WTC11 (cell line): ENCODE measurements at regions not wholly inside any gene's neighbourhood (a gene's known extent, or its start where the extent isn't known, plus 50 kb on each side); places are given as distances from the start of the nearest gene placed in this dataset.

Source experiments
- ATAC-seq: fragments of 200-7000 bp; cut with Tn5 transposase; 2 replicates; pipeline ENCODE4 v1.10.0; 2021; ENCODE audit warnings: mild to moderate bottlenecking, moderate library complexity
- CTCF ChIA-PET: fragments of 300-600 bp; sonication (Branson Sonifier 250); formaldehyde crosslinking; loops from one replicate; lab custom pipeline; 2021; ENCODE audit warnings: antibody characterized with exemption; lab: Charles Lee
- POLR2A ChIA-PET: fragments of 350-600 bp; sonication (Branson Sonifier 250); formaldehyde crosslinking; loops from one replicate; lab custom pipeline; 2021; ENCODE audit warnings: antibody characterized with exemption; lab: Charles Lee
- DNase-seq: peaks from one replicate; pipeline ENCODE4 v3.0.0; 2021; ENCODE audit warnings: low spot score
- H3K27ac Mint-ChIP-seq: 2 replicates; pipeline ENCODE4 v1.8.0; 2021; ENCODE audit warnings: mixed read lengths
- H3K27me3 Mint-ChIP-seq: 2 replicates; pipeline ENCODE4 v1.8.0; 2021; ENCODE audit warnings: low read depth, mild to moderate bottlenecking, moderate library complexity, mixed read lengths
- H3K36me3 Mint-ChIP-seq: 2 replicates; pipeline ENCODE4 v1.8.0; 2021; ENCODE audit warnings: mixed read lengths
- H3K4me1 Mint-ChIP-seq: 2 replicates; pipeline ENCODE4 v1.8.0; 2022; ENCODE audit warnings: mixed read lengths
- H3K4me3 Mint-ChIP-seq: 2 replicates; pipeline ENCODE4 v1.8.0; 2021; ENCODE audit warnings: mild to moderate bottlenecking, moderate library complexity, mixed read lengths
- H3K9me3 Mint-ChIP-seq: 2 replicates; pipeline ENCODE4 v1.8.0; 2021; ENCODE audit warnings: mixed read lengths
- ATF1 ChIP-seq: sonication (generic); formaldehyde crosslinking; IDR thresholded peaks from 2 replicates; pipeline ENCODE4 v1.8.1; 2023; ENCODE audit warnings: mild to moderate bottlenecking, moderate library complexity, missing genetic modification reagents
- FOXK1 ChIP-seq: sonication (generic); formaldehyde crosslinking; IDR thresholded peaks from 2 replicates; pipeline ENCODE4 v1.8.0; 2022; ENCODE audit warnings: mild to moderate bottlenecking, moderate library complexity, missing genetic modification reagents
- GRHL2 ChIP-seq: fragments of 250-450 bp; sonication (Bioruptor Pico); IDR thresholded peaks from 2 replicates; pipeline ENCODE4 v1.8.0; 2022; ENCODE audit warnings: mild to moderate bottlenecking, moderate library complexity; ENCODE audit not compliant: insufficient replicate concordance, severe bottlenecking
- GTF2I ChIP-seq: fragments of 250-450 bp; sonication (Bioruptor Pico); conservative IDR thresholded peaks from 2 replicates; pipeline ENCODE4 v1.4.0; 2021; ENCODE audit warnings: mild to moderate bottlenecking
- HMGA2 ChIP-seq: fragments of 250-450 bp; sonication (Bioruptor Pico); IDR thresholded peaks from 2 replicates; pipeline ENCODE4 v1.4.0; 2021; ENCODE audit warnings: mild to moderate bottlenecking, moderate library complexity
- NFYB ChIP-seq: sonication (generic); formaldehyde crosslinking; conservative IDR thresholded peaks from 2 replicates; pipeline ENCODE4 v1.8.0; 2022; ENCODE audit warnings: low read depth, missing genetic modification reagents
- OVOL2 ChIP-seq: fragments of 250-450 bp; sonication (Bioruptor Pico); IDR thresholded peaks from 2 replicates; pipeline ENCODE4 v1.9.0; 2021; ENCODE audit warnings: mild to moderate bottlenecking, borderline replicate concordance
- RELA ChIP-seq: sonication (generic); formaldehyde crosslinking; IDR thresholded peaks from 2 replicates; pipeline ENCODE4 v1.8.1; 2022; ENCODE audit warnings: missing genetic modification reagents, mild to moderate bottlenecking, borderline replicate concordance
- RORB ChIP-seq: fragments of 250-450 bp; sonication (Bioruptor Pico); IDR thresholded peaks from 2 replicates; pipeline ENCODE4 v1.9.0; 2021; ENCODE audit warnings: mild to moderate bottlenecking
- SMAD3 ChIP-seq: sonication (generic); formaldehyde crosslinking; IDR thresholded peaks from 2 replicates; pipeline ENCODE4 v1.8.0; 2022; ENCODE audit warnings: missing genetic modification reagents, mild to moderate bottlenecking, borderline replicate concordance
- TP53 ChIP-seq: sonication (generic); formaldehyde crosslinking; IDR thresholded peaks from 2 replicates; pipeline ENCODE4 v1.8.1; 2023; ENCODE audit warnings: mild to moderate bottlenecking, missing genetic modification reagents
- ZNF121 ChIP-seq: sonication (generic); formaldehyde crosslinking; IDR thresholded peaks from 2 replicates; pipeline ENCODE4 v1.8.0; 2023; ENCODE audit warnings: missing genetic modification reagents
- TF ChIP-seq, protein P1 (sequence below): sonication (generic); formaldehyde crosslinking; IDR thresholded peaks from 2 replicates; pipeline ENCODE4 v1.8.1; 2022; ENCODE audit warnings: low read depth, mild to moderate bottlenecking, moderate library complexity, missing genetic modification reagents, borderline replicate concordance
- TF ChIP-seq, protein P2 (sequence below): sonication (generic); formaldehyde crosslinking; conservative IDR thresholded peaks from 2 replicates; pipeline ENCODE4 v1.8.1; 2022; ENCODE audit warnings: mild to moderate bottlenecking, missing genetic modification reagents
- TF ChIP-seq, protein P3 (sequence below): fragments of 250-450 bp; sonication (Bioruptor Pico); IDR thresholded peaks from 2 replicates; pipeline ENCODE4 v1.9.0; 2021; ENCODE audit warnings: mild to moderate bottlenecking, borderline replicate concordance
- TF ChIP-seq, protein P4 (sequence below): sonication (generic); formaldehyde crosslinking; IDR thresholded peaks from 2 replicates; pipeline ENCODE4 v1.8.1; 2023; ENCODE audit warnings: mild to moderate bottlenecking, missing genetic modification reagents, borderline replicate concordance
- TF ChIP-seq, protein P5 (sequence below): sonication (generic); formaldehyde crosslinking; IDR thresholded peaks from 2 replicates; pipeline ENCODE4 v1.8.1; 2022; ENCODE audit warnings: mild to moderate bottlenecking, missing genetic modification reagents, moderate library complexity, borderline replicate concordance
- TF ChIP-seq, protein P6 (sequence below): sonication (generic); formaldehyde crosslinking; IDR thresholded peaks from 2 replicates; pipeline ENCODE4 v1.8.0; 2022; ENCODE audit warnings: mild to moderate bottlenecking, missing genetic modification reagents

DNA sequence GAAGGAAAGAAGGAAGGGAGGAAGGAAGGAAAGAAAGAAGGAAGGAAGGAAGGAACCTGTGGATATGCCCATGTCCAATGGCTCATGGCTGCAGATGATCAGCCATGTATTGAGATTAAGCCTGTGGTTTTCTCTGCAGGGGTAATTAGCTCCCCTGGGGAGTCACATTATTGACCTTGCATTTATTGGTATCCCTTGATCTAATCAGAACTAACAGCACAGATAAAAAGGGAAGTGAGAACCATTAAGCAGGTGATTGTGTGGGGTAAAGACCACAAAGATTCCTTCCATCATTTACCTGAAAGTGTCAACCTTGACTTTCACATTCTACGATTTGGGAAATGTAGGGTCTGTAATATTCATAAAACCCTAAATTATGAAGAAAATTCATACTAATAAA lies 390.7 kb downstream of the BRINP2 start:
- ChIA-PET POLR2A (no interaction called here), CTCF (no interaction called here)
- Mint-ChIP-seq H3K9me3 (peaks cover 21% of the 10 kb centered on the region), H3K27ac (no peak overlapping the region), H3K27me3 (no peaks in the 10 kb centered on the region), H3K4me3 (no peak overlapping the region), H3K36me3 (no peaks in the 10 kb centered on the region), H3K4me1 (no peaks in the 10 kb centered on the region)
- ATAC-seq = no peak
- TF ChIP-seq NFYB (no peak), HMGA2 (no peak), GTF2I (CRISPR knock-in tag) (no peak), GRHL2 (CRISPR knock-in tag) (no peak), SMAD3 (CRISPR knock-in tag) (no peak), TP53 (no peak), RELA (no peak), RORB (no peak)
- TF ChIP-seq, protein P1, sequence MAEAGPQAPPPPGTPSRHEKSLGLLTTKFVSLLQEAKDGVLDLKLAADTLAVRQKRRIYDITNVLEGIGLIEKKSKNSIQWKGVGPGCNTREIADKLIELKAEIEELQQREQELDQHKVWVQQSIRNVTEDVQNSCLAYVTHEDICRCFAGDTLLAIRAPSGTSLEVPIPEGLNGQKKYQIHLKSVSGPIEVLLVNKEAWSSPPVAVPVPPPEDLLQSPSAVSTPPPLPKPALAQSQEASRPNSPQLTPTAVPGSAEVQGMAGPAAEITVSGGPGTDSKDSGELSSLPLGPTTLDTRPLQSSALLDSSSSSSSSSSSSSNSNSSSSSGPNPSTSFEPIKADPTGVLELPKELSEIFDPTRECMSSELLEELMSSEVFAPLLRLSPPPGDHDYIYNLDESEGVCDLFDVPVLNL = no peak
- no peak for DNase-seq

DNA sequence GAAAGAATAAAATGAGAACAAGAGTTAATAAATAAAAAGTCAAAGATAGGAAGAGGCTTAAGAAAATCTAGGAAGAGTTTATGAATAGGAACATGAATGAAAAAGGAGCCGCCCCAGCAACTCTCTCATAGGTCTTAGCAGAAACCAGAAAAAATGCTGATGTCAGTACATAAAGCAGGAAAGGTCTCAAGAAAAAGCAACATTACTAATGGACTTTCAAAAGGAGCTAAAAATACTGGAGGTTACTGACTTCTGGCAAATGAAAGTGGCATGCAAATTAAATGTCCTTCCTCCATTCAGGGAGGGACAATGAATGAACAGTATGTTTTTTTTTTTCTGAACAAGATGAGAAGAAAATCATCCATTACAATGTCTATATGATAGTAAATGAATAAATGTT lies 387.6 kb downstream of the BRINP2 start:
- POLR2A ChIA-PET = no interaction called here
- Mint-ChIP-seq H3K36me3 (no peaks in the 10 kb centered on the region), H3K27ac (no peak overlapping the region), H3K4me1 (no peaks in the 10 kb centered on the region), H3K9me3 (peaks cover 31% of the 10 kb centered on the region), H3K4me3 (no peak overlapping the region), H3K27me3 (no peaks in the 10 kb centered on the region)
- no peak for TF ChIP-seq ATF1 (CRISPR knock-in tag)
- TF ChIP-seq FOXK1 (CRISPR knock-in tag) = no peak
- CTCF ChIA-PET = no interaction called here
- ATAC-seq (no peak), DNase-seq (no peak)

DNA sequence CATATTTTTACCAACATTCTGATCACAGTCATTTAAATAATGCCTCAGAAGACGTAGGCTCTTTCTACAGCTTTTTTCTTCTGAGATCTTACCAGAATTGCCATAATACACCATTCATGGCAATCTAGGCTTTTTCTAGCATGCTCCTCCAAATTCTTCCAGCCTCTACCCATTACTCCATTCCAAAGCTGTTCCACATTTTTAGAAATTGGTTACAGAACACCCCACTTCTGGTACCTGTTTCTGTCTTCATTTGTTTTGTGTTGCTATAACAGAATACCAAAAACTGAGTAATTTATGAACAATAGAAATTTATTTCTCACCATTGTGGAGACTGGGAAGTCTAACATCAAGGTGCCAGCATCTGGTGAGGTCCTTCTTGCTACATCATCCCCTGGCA lies 385.4 kb downstream of the BRINP2 start:
- ChIA-PET CTCF (no interaction called here), POLR2A (no interaction called here)
- Mint-ChIP-seq H3K9me3 (peaks cover 26% of the 10 kb centered on the region), H3K36me3 (no peaks in the 10 kb centered on the region), H3K4me3 (no peak overlapping the region), H3K27me3 (no peaks in the 10 kb centered on the region), H3K4me1 (no peaks in the 10 kb centered on the region), H3K27ac (no peak overlapping the region)
- ATAC-seq = no peak
- no peak for DNase-seq
- TF ChIP-seq FOXK1 (CRISPR knock-in tag) (no peak), GTF2I (CRISPR knock-in tag) (no peak), TP53 (no peak), OVOL2 (CRISPR knock-in tag) (no peak), ZNF121 (CRISPR knock-in tag) (no peak)
- TF ChIP-seq, protein P2, sequence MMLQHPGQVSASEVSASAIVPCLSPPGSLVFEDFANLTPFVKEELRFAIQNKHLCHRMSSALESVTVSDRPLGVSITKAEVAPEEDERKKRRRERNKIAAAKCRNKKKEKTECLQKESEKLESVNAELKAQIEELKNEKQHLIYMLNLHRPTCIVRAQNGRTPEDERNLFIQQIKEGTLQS (CRISPR knock-in tag) = no peak
- TF ChIP-seq, protein P3, sequence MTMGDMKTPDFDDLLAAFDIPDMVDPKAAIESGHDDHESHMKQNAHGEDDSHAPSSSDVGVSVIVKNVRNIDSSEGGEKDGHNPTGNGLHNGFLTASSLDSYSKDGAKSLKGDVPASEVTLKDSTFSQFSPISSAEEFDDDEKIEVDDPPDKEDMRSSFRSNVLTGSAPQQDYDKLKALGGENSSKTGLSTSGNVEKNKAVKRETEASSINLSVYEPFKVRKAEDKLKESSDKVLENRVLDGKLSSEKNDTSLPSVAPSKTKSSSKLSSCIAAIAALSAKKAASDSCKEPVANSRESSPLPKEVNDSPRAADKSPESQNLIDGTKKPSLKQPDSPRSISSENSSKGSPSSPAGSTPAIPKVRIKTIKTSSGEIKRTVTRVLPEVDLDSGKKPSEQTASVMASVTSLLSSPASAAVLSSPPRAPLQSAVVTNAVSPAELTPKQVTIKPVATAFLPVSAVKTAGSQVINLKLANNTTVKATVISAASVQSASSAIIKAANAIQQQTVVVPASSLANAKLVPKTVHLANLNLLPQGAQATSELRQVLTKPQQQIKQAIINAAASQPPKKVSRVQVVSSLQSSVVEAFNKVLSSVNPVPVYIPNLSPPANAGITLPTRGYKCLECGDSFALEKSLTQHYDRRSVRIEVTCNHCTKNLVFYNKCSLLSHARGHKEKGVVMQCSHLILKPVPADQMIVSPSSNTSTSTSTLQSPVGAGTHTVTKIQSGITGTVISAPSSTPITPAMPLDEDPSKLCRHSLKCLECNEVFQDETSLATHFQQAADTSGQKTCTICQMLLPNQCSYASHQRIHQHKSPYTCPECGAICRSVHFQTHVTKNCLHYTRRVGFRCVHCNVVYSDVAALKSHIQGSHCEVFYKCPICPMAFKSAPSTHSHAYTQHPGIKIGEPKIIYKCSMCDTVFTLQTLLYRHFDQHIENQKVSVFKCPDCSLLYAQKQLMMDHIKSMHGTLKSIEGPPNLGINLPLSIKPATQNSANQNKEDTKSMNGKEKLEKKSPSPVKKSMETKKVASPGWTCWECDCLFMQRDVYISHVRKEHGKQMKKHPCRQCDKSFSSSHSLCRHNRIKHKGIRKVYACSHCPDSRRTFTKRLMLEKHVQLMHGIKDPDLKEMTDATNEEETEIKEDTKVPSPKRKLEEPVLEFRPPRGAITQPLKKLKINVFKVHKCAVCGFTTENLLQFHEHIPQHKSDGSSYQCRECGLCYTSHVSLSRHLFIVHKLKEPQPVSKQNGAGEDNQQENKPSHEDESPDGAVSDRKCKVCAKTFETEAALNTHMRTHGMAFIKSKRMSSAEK (CRISPR knock-in tag) = no peak
- TF ChIP-seq, protein P4, sequence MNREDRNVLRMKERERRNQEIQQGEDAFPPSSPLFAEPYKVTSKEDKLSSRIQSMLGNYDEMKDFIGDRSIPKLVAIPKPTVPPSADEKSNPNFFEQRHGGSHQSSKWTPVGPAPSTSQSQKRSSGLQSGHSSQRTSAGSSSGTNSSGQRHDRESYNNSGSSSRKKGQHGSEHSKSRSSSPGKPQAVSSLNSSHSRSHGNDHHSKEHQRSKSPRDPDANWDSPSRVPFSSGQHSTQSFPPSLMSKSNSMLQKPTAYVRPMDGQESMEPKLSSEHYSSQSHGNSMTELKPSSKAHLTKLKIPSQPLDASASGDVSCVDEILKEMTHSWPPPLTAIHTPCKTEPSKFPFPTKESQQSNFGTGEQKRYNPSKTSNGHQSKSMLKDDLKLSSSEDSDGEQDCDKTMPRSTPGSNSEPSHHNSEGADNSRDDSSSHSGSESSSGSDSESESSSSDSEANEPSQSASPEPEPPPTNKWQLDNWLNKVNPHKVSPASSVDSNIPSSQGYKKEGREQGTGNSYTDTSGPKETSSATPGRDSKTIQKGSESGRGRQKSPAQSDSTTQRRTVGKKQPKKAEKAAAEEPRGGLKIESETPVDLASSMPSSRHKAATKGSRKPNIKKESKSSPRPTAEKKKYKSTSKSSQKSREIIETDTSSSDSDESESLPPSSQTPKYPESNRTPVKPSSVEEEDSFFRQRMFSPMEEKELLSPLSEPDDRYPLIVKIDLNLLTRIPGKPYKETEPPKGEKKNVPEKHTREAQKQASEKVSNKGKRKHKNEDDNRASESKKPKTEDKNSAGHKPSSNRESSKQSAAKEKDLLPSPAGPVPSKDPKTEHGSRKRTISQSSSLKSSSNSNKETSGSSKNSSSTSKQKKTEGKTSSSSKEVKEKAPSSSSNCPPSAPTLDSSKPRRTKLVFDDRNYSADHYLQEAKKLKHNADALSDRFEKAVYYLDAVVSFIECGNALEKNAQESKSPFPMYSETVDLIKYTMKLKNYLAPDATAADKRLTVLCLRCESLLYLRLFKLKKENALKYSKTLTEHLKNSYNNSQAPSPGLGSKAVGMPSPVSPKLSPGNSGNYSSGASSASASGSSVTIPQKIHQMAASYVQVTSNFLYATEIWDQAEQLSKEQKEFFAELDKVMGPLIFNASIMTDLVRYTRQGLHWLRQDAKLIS (CRISPR knock-in tag) = no peak
- TF ChIP-seq, protein P5, sequence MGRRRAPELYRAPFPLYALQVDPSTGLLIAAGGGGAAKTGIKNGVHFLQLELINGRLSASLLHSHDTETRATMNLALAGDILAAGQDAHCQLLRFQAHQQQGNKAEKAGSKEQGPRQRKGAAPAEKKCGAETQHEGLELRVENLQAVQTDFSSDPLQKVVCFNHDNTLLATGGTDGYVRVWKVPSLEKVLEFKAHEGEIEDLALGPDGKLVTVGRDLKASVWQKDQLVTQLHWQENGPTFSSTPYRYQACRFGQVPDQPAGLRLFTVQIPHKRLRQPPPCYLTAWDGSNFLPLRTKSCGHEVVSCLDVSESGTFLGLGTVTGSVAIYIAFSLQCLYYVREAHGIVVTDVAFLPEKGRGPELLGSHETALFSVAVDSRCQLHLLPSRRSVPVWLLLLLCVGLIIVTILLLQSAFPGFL (CRISPR knock-in tag) = no peak
- TF ChIP-seq, protein P6, sequence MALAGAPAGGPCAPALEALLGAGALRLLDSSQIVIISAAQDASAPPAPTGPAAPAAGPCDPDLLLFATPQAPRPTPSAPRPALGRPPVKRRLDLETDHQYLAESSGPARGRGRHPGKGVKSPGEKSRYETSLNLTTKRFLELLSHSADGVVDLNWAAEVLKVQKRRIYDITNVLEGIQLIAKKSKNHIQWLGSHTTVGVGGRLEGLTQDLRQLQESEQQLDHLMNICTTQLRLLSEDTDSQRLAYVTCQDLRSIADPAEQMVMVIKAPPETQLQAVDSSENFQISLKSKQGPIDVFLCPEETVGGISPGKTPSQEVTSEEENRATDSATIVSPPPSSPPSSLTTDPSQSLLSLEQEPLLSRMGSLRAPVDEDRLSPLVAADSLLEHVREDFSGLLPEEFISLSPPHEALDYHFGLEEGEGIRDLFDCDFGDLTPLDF (CRISPR knock-in tag) = no peak
